ENCODE measurements at regions not wholly inside any gene's neighbourhood (a gene's known extent, or its start where the extent isn't known, plus 50 kb on each side); places are given as distances from the start of the nearest gene placed in this dataset.

GRCh38 chr7:11988186-11988585 lies 156.2 kb upstream of the THSD7A start:
- Histone ChIP-seq H3K4me1 (no peaks in the 10 kb centered on the region), H3K27me3 (no peaks in the 10 kb centered on the region), H3K36me3 (no peaks in the 10 kb centered on the region), H3K4me3 (no peak overlapping the region), H3K27ac (no peak overlapping the region), H3K9me3 (peaks cover 0 to 11% (median 3%) of the 10 kb centered on the region in 4 donors)
- 12 to 50% (median 35%) methylated on average over 1 of the region's 1 CpG for WGBS, 5 donors
- intact Hi-C loops (cut with DNase I; ENCODE audit: low total_unique reads): no loop called here
- DNase-seq: peak in 1 of 2 donors; percentile 10
- TF ChIP-seq CTCF (IDR thresholded peaks at IDR 0.05) (no peak), EP300 (IDR thresholded peaks at IDR 0.05) (no peak), POLR2A (IDR thresholded peaks at IDR 0.05) (no peak), POLR2AphosphoS5 (IDR thresholded peaks at IDR 0.05) (no peak)

- no peak for TF ChIP-seq EP300 (IDR thresholded peaks at IDR 0.05)
- TF ChIP-seq POLR2A (IDR thresholded peaks at IDR 0.05): no peak
- no peak for TF ChIP-seq CTCF (IDR thresholded peaks at IDR 0.05)
- TF ChIP-seq POLR2AphosphoS5 (IDR thresholded peaks at IDR 0.05): no peak
- H3K4me3 ChIP-seq: no peak overlapping the region
- no peaks in the 10 kb centered on the region for H3K4me1 ChIP-seq
- no peaks in the 10 kb centered on the region for H3K27me3 ChIP-seq
- no peaks in the 10 kb centered on the region for H3K36me3 ChIP-seq
- H3K9me3 ChIP-seq: peaks cover 0 to under 1% (median 0%) of the 10 kb centered on the region in 4 donors
- DNase-seq: no peak
- 93 to 100% (median 97%) methylated on average over 1 of the region's 1 CpG for WGBS, 5 donors
- no peak overlapping the region for H3K27ac ChIP-seq
- intact Hi-C loops (cut with DNase I; ENCODE audit: low total_unique reads): no loop called here
These were observed 170.4 kb upstream of the THSD7A start for GRCh38 chr7:12002428-12002827.

GRCh38 chr7:12004581-12004980 lies 172.6 kb upstream of the THSD7A start:
- Histone ChIP-seq H3K9me3 (no peaks in the 10 kb centered on the region), H3K27me3 (no peaks in the 10 kb centered on the region), H3K36me3 (no peaks in the 10 kb centered on the region), H3K27ac (no peak overlapping the region), H3K4me3 (no peak overlapping the region), H3K4me1 (no peaks in the 10 kb centered on the region)
- 29 to 55% (median 40%) methylated on average over 5 of the region's 5 CpGs for WGBS, 5 donors
- DNase-seq: no peak
- intact Hi-C loops (cut with DNase I; ENCODE audit: low total_unique reads): no loop called here
- no peak for TF ChIP-seq POLR2AphosphoS5 (IDR thresholded peaks at IDR 0.05)
- no peak for TF ChIP-seq EP300 (IDR thresholded peaks at IDR 0.05)
- no peak for TF ChIP-seq CTCF (IDR thresholded peaks at IDR 0.05)
- no peak for TF ChIP-seq POLR2A (IDR thresholded peaks at IDR 0.05)

- TF ChIP-seq EP300 (IDR thresholded peaks at IDR 0.05) (no peak), POLR2A (IDR thresholded peaks at IDR 0.05) (no peak), CTCF (IDR thresholded peaks at IDR 0.05) (no peak), POLR2AphosphoS5 (IDR thresholded peaks at IDR 0.05) (no peak)
- WGBS, 5 donors: 26 to 39% (median 31%) methylated on average over 2 of the region's 2 CpGs
- DNase-seq: no peak
- intact Hi-C loops (cut with DNase I; ENCODE audit: low total_unique reads): no loop called here
- H3K27me3 ChIP-seq: no peaks in the 10 kb centered on the region
- no peak overlapping the region for H3K4me3 ChIP-seq
- H3K36me3 ChIP-seq: no peaks in the 10 kb centered on the region
- no peaks in the 10 kb centered on the region for H3K9me3 ChIP-seq
- H3K27ac ChIP-seq: no peak overlapping the region
- H3K4me1 ChIP-seq: no peaks in the 10 kb centered on the region
These were observed 175.6 kb upstream of the THSD7A start for GRCh38 chr7:12007576-12007975.

Measured in stomach (tissue), 8 donors.